ENCODE measurements at regions not wholly inside any gene's neighbourhood (a gene's known extent, or its start where the extent isn't known, plus 50 kb on each side); places are given as distances from the start of the nearest gene placed in this dataset.

- H3K4me3 ChIP-seq, result no peak overlapping the region
- TF ChIP-seq POLR2A (IDR thresholded peaks at IDR 0.05) (no peak), EP300 (IDR thresholded peaks at IDR 0.05; ENCODE audit: low read depth) (no peak), POLR2AphosphoS5 (IDR thresholded peaks at IDR 0.05) (no peak), CTCF (IDR thresholded peaks at IDR 0.05) (no peak)
- H3K27ac ChIP-seq, result no peak overlapping the region
- no peaks in the 10 kb centered on the region for H3K4me1 ChIP-seq
- DNase-seq, result no peak
- H3K9me3 ChIP-seq, result no peaks in the 10 kb centered on the region
- intact Hi-C loops (cut with DNase I; ENCODE audit: low total_unique reads) (no loop called here), in situ Hi-C loops (cut with MboI; ENCODE audit: low pct_ligation_motif_present in 1 of 4, low pct_unique_long_range_greater_than_20kb in 1 of 4, low sequenced_read_pairs in 3 of 4) (no loop called here)
- no peaks in the 10 kb centered on the region for H3K36me3 ChIP-seq
- 92% methylated on average over 6 of the region's 6 CpGs; no CpG with 5 or more reads in 1 of the 2 donors for WGBS, 2 donors (ENCODE audit: low coverage in 1 of 2)
- H3K27me3 ChIP-seq, result no peaks in the 10 kb centered on the region
These were observed 71.1 kb upstream of the GPR158 start for GRCh38 chr10:25103703-25104102.

DNA sequence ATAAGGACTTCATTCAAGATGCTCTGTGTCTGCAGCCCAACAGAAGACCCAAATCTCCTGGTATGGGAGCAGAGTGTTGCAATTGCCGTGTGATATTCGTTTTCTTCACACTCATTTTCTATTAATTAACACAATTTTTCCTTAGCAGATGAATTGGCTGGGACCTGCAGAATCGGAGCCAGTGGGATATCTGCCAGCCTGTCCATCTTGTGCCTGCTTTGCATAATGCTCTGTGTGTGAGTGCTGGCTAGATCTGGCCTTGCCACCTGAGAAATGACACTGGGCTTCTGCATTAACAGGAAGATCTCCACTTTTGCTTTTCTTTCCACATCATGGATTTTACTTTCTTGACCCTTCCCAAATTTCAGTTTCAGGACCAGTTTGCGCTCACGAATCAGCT, 70.4 kb upstream of the GPR158 start:
- in situ Hi-C loops (cut with MboI; ENCODE audit: low pct_ligation_motif_present in 1 of 4, low pct_unique_long_range_greater_than_20kb in 1 of 4, low sequenced_read_pairs in 3 of 4) (no loop called here), intact Hi-C loops (cut with DNase I; ENCODE audit: low total_unique reads) (no loop called here)
- Histone ChIP-seq H3K27ac (no peak overlapping the region), H3K9me3 (no peaks in the 10 kb centered on the region), H3K27me3 (no peaks in the 10 kb centered on the region), H3K4me1 (no peaks in the 10 kb centered on the region), H3K4me3 (no peak overlapping the region), H3K36me3 (no peaks in the 10 kb centered on the region)
- 57 to 89% methylated on average over 5 of the region's 5 CpGs for WGBS, 2 donors (ENCODE audit: low coverage in 1 of 2)
- TF ChIP-seq POLR2AphosphoS5 (IDR thresholded peaks at IDR 0.05) (no peak), POLR2A (IDR thresholded peaks at IDR 0.05) (no peak), CTCF (IDR thresholded peaks at IDR 0.05) (no peak), EP300 (IDR thresholded peaks at IDR 0.05; ENCODE audit: low read depth) (no peak)
- no peak for DNase-seq

DNA sequence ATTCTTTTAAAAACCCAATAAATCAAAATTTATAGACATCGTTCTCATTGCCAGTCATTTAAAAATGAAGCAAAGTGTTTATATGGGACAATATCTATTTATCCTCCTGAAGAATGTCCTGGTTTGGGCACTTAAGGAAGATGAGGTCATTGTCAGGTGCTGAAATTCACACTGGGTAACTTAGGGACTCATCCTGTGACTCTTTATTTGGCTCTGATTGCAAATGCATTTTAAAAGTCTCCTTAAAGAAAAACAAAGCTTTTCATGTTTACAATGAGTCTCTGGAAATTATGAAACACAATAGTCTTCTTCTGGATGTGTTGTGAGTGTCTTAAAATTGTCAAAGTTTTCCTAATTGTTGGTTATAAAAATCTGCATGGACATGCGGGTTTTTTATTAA, 69.5 kb upstream of the GPR158 start:
- 68 to 74% methylated on average over 2 of the region's 2 CpGs for WGBS, 2 donors (ENCODE audit: low coverage in 1 of 2)
- no peaks in the 10 kb centered on the region for H3K4me1 ChIP-seq
- H3K27me3 ChIP-seq, result no peaks in the 10 kb centered on the region
- no peak for TF ChIP-seq POLR2A (IDR thresholded peaks at IDR 0.05)
- no peak for TF ChIP-seq CTCF (IDR thresholded peaks at IDR 0.05)
- no peak for TF ChIP-seq POLR2AphosphoS5 (IDR thresholded peaks at IDR 0.05)
- TF ChIP-seq EP300 (IDR thresholded peaks at IDR 0.05; ENCODE audit: low read depth), result no peak
- in situ Hi-C loops (cut with MboI; ENCODE audit: low pct_ligation_motif_present in 1 of 4, low pct_unique_long_range_greater_than_20kb in 1 of 4, low sequenced_read_pairs in 3 of 4), result no loop called here
- no peaks in the 10 kb centered on the region for H3K36me3 ChIP-seq
- DNase-seq, result no peak
- H3K27ac ChIP-seq, result no peak overlapping the region
- no peaks in the 10 kb centered on the region for H3K9me3 ChIP-seq
- no peak overlapping the region for H3K4me3 ChIP-seq
- intact Hi-C loops (cut with DNase I; ENCODE audit: low total_unique reads), result no loop called here

- Histone ChIP-seq H3K36me3 (no peaks in the 10 kb centered on the region), H3K27me3 (no peaks in the 10 kb centered on the region), H3K4me1 (no peaks in the 10 kb centered on the region), H3K9me3 (no peaks in the 10 kb centered on the region), H3K4me3 (no peak overlapping the region), H3K27ac (no peak overlapping the region)
- in situ Hi-C loops (cut with MboI; ENCODE audit: low pct_ligation_motif_present in 1 of 4, low pct_unique_long_range_greater_than_20kb in 1 of 4, low sequenced_read_pairs in 3 of 4) (no loop called here), intact Hi-C loops (cut with DNase I; ENCODE audit: low total_unique reads) (no loop called here)
- TF ChIP-seq POLR2A (IDR thresholded peaks at IDR 0.05) (no peak), POLR2AphosphoS5 (IDR thresholded peaks at IDR 0.05) (no peak), EP300 (IDR thresholded peaks at IDR 0.05; ENCODE audit: low read depth) (no peak), CTCF (IDR thresholded peaks at IDR 0.05) (no peak)
- DNase-seq, result no peak
- WGBS, 2 donors (ENCODE audit: low coverage in 1 of 2), result 47 to 51% methylated on average over 5 of the region's 5 CpGs
These were observed 69.0 kb upstream of the GPR158 start for GRCh38 chr10:25105743-25106260.
